HepG2 (cell line): ENCODE measurements at regions not wholly inside any gene's neighbourhood (a gene's known extent, or its start where the extent isn't known, plus 50 kb on each side); places are given as distances from the start of the nearest gene placed in this dataset.

ENCODE experiments used
- ATAC-seq: fragments of 200-7000 bp; cut with Tn5 transposase; 3 replicates; pipeline ENCODE4 v1.9.1; 2020; ENCODE audit warnings: mild to moderate bottlenecking, moderate library complexity
- BruUV-seq: library from RNA; stranded (reverse); fragments of 400-500 nt; replicated peaks from 2 replicates; lab custom pipeline; 2021; lab: Mats Ljungman, UMichigan
- CTCF ChIA-PET: fragments of 300-600 bp; formaldehyde crosslinking; extraction: SDS; loops from one replicate; lab custom pipeline; 2021; ENCODE audit warnings: low total read pairs, inconsistent platforms, low intra/inter-chr PET ratio; lab: Yijun Ruan, JAX
- POLR2A ChIA-PET: fragments of 350-600 bp; sonication (Branson Sonifier 250); formaldehyde crosslinking; loops from one replicate; lab custom pipeline; 2020; ENCODE audit warnings: antibody characterized with exemption, inconsistent platforms; lab: Yijun Ruan, JAX
- DNase-seq: peaks from one replicate; pipeline ENCODE4 v3.0.0-alpha.2; 2015; ENCODE audit warnings: low spot score
- FAIRE-seq: peaks from 3 replicates; lab custom pipeline; 2011; peaks lifted over from hg19 to GRCh38; lab: Jason Lieb, UNC
- H2AFZ ChIP-seq: one replicate; pipeline ENCODE4 v1.6.1; 2011; ENCODE audit warnings: low read length, inconsistent platforms
- H3K27ac ChIP-seq: fragments of 300-600 bp; 3 replicates; pipeline ENCODE4 v1.8.0; 2011; ENCODE audit warnings: mixed run types, mild to moderate bottlenecking, mixed read lengths, low read length, inconsistent platforms; ENCODE audit not compliant: insufficient read depth; ENCODE audit errors: extremely low read length
- H3K27me3 ChIP-seq, 2 experiments: fragments of 200-600 bp in 1 of 2; 2 replicates in 1 of 2; 3 replicates in 1 of 2; pipeline versions ENCODE4 v1.6.0 to v1.8.0; 2011; ENCODE audit warnings: low read length in 2 of 2, mild to moderate bottlenecking in 2 of 2, moderate library complexity in 2 of 2, inconsistent platforms in 1 of 2; ENCODE audit not compliant: insufficient read depth in 2 of 2, control insufficient read depth in 1 of 2
- H3K36me3 ChIP-seq, 2 experiments: fragments of 200-600 bp in 1 of 2; replicated peaks in 1 of 2; 2 replicates in 1 of 2; 3 replicates in 1 of 2; pipeline versions ENCODE4 v1.5.1 to v1.8.0; 2011; ENCODE audit warnings: low read length in 2 of 2, inconsistent platforms in 1 of 2; ENCODE audit not compliant: insufficient read depth in 2 of 2, control insufficient read depth in 1 of 2
- H3K4me1 ChIP-seq: 2 replicates; pipeline ENCODE4 v1.5.1; 2012; ENCODE audit warnings: low read length, inconsistent platforms; ENCODE audit not compliant: insufficient read depth
- H3K4me2 ChIP-seq: 2 replicates; pipeline ENCODE4 v1.6.0; 2011; ENCODE audit warnings: low read depth, low read length, inconsistent platforms
- H3K4me3 ChIP-seq, 3 experiments: fragments of 200-600 bp in 1 of 3; sonication (generic), shearing (Covaris generic) in 1 of 3; replicated peaks in 1 of 3; 2 replicates each; pipeline ENCODE4 v1.5.1; 2011 to 2016; ENCODE audit warnings: low read length in 3 of 3, inconsistent platforms in 2 of 3, low read depth in 2 of 3, mild to moderate bottlenecking in 2 of 3, control low read depth in 1 of 3, mixed read lengths in 1 of 3; ENCODE audit not compliant: insufficient read depth in 1 of 3
- H3K79me2 ChIP-seq: one replicate; pipeline ENCODE4 v1.6.1; 2011; ENCODE audit warnings: low read length, inconsistent platforms; ENCODE audit not compliant: insufficient read depth
- H3K9ac ChIP-seq: 2 replicates; pipeline ENCODE4 v1.6.0; 2011; ENCODE audit warnings: mild to moderate bottlenecking, low read depth, low read length, inconsistent platforms; ENCODE audit not compliant: insufficient read depth
- H3K9me3 ChIP-seq: 2 replicates; pipeline ENCODE4 v1.5.1; 2012; ENCODE audit warnings: mild to moderate bottlenecking, low read length
- H4K20me1 ChIP-seq: 2 replicates; pipeline ENCODE4 v1.6.0; 2011; ENCODE audit warnings: inconsistent platforms, mild to moderate bottlenecking, low read length, moderate library complexity; ENCODE audit not compliant: insufficient read depth
- ATF7 ChIP-seq, 2 experiments: fragments of 450-650 bp in 1 of 2; sonication (generic) in 1 of 2; formaldehyde crosslinking in 1 of 2; IDR thresholded peaks; 2 replicates each; pipeline versions ENCODE4 v1.4.0 to v1.6.1; 2016 to 2020; ENCODE audit warnings: antibody characterized with exemption in 1 of 2, mild to moderate bottlenecking in 1 of 2, missing genetic modification reagents in 1 of 2
- DPF2 ChIP-seq: sonication (generic); formaldehyde crosslinking; IDR thresholded peaks from 2 replicates; pipeline ENCODE4 v1.4.0; 2020; ENCODE audit warnings: mild to moderate bottlenecking, low read depth, missing genetic modification reagents, borderline replicate concordance
- KLF16 ChIP-seq, 2 experiments: sonication (generic) in 1 of 2; formaldehyde crosslinking in 1 of 2; IDR thresholded peaks; 2 replicates each; pipeline versions ENCODE4 v1.6.1 to v1.8.0; 2016 to 2023; ENCODE audit warnings: missing genetic modification reagents in 2 of 2, missing compliant biosample characterization in 1 of 2
- MLLT10 ChIP-seq: sonication (generic); formaldehyde crosslinking; IDR thresholded peaks from 2 replicates; pipeline ENCODE4 v1.4.0; 2020; ENCODE audit warnings: missing genetic modification reagents
- PRMT3 ChIP-seq: sonication (generic); formaldehyde crosslinking; IDR thresholded peaks from 2 replicates; pipeline ENCODE4 v1.8.1; 2022; ENCODE audit warnings: low read depth, mild to moderate bottlenecking, moderate library complexity, missing genetic modification reagents, borderline replicate concordance
- SOX13 ChIP-seq, 3 experiments: fragments of 450-650 bp in 1 of 3; sonication (generic) in 1 of 3; formaldehyde crosslinking in 1 of 3; IDR thresholded peaks in 2 of 3; conservative IDR thresholded peaks in 1 of 3; 2 replicates each; pipeline versions ENCODE4 v1.5.0 to v1.6.1; 2016 to 2020; ENCODE audit warnings: antibody characterized with exemption in 1 of 3, mild to moderate bottlenecking in 1 of 3, missing compliant biosample characterization in 1 of 3, missing genetic modification reagents in 1 of 3, moderate library complexity in 1 of 3
- SP4 ChIP-seq: sonication (generic); formaldehyde crosslinking; IDR thresholded peaks from 2 replicates; pipeline ENCODE4 v1.8.1; 2023; ENCODE audit warnings: mild to moderate bottlenecking, missing genetic modification reagents
- U2AF2 ChIP-seq: fragments of 200-400 bp; formaldehyde crosslinking; IDR thresholded peaks from 2 replicates; pipeline ENCODE4 v1.6.1; 2017; ENCODE audit warnings: low read depth, mild to moderate bottlenecking, low read length
- WGBS: methylation state at CpG from one replicate; pipeline ENCODE4 v1.1.6; 2017; ENCODE audit warnings: low lambda C conversion rate; 5-methylcytosine and 5-hydroxymethylcytosine counted together
- in situ Hi-C: cut with HindIII; loops from 2 replicates; pipeline ENCODE4 v1.10.0; 2017; ENCODE audit warnings: low pct_unique_long_range_greater_than_20kb; ENCODE audit not compliant: extremely low pct_ligation_motif_present
- intact Hi-C: fragments of 100-400 bp; cut with micrococcal nuclease; formaldehyde crosslinking; loops from one replicate; pipeline ENCODE4 v1.10.0; 2022; ENCODE audit not compliant: unreplicated experiment
- TF ChIP-seq, protein P1 (sequence below), 2 experiments: IDR thresholded peaks; 2 replicates each; pipeline ENCODE4 v1.6.1; 2011 to 2012; ENCODE audit warnings: low read length in 2 of 2, borderline replicate concordance in 1 of 2, low read depth in 1 of 2, mild to moderate bottlenecking in 1 of 2, moderate library complexity in 1 of 2
- TF ChIP-seq, protein P2 (sequence below): sonication (generic); formaldehyde crosslinking; IDR thresholded peaks from 2 replicates; pipeline ENCODE4 v1.4.0; 2020; ENCODE audit warnings: missing genetic modification reagents, borderline replicate concordance
- TF ChIP-seq, protein P3 (sequence below): sonication (generic); formaldehyde crosslinking; IDR thresholded peaks from 2 replicates; pipeline ENCODE4 v1.8.1; 2023; ENCODE audit warnings: mild to moderate bottlenecking, missing genetic modification reagents, borderline replicate concordance

DNA sequence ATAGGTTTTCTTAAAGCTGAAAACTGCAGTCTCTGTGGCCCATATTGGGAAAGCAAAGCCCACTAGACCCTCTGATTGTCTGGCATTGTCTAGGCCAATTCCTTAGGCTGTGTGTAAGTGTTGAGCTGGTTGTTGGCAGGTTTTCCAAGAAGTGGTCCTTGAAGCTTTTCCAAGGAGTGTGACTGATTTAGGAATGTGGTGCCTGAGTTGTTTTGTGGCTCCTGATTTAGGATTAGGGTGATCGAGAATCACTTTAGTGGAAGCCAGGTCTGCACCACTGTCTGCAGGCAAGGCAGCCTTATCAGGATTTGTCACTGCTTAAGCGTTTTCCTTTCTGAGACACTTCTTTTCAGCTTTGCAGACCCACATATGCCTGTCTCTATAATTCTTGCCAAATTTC lies 339.0 kb upstream of the DDX53 start:
- Histone ChIP-seq H3K4me2 (no peak overlapping the region), H3K4me1 (no peaks in the 10 kb centered on the region), H4K20me1 (no peaks in the 10 kb centered on the region), H3K27me3 (no peaks in the 10 kb centered on the region), H3K79me2 (no peaks in the 10 kb centered on the region), H3K4me3 (no peak overlapping the region), H3K9me3 (no peaks in the 10 kb centered on the region), H2AFZ (no peak overlapping the region), H3K36me3 (no peaks in the 10 kb centered on the region), H3K27ac (no peak overlapping the region), H3K9ac (no peak overlapping the region)
- BruUV-seq = no TSS peak
- WGBS = 0% methylated on average over 1 of the region's 2 CpGs
- ATAC-seq (no peak), FAIRE-seq (no peak), DNase-seq (no peak)
- intact Hi-C loops = no loop called here
- TF ChIP-seq, protein P1, sequence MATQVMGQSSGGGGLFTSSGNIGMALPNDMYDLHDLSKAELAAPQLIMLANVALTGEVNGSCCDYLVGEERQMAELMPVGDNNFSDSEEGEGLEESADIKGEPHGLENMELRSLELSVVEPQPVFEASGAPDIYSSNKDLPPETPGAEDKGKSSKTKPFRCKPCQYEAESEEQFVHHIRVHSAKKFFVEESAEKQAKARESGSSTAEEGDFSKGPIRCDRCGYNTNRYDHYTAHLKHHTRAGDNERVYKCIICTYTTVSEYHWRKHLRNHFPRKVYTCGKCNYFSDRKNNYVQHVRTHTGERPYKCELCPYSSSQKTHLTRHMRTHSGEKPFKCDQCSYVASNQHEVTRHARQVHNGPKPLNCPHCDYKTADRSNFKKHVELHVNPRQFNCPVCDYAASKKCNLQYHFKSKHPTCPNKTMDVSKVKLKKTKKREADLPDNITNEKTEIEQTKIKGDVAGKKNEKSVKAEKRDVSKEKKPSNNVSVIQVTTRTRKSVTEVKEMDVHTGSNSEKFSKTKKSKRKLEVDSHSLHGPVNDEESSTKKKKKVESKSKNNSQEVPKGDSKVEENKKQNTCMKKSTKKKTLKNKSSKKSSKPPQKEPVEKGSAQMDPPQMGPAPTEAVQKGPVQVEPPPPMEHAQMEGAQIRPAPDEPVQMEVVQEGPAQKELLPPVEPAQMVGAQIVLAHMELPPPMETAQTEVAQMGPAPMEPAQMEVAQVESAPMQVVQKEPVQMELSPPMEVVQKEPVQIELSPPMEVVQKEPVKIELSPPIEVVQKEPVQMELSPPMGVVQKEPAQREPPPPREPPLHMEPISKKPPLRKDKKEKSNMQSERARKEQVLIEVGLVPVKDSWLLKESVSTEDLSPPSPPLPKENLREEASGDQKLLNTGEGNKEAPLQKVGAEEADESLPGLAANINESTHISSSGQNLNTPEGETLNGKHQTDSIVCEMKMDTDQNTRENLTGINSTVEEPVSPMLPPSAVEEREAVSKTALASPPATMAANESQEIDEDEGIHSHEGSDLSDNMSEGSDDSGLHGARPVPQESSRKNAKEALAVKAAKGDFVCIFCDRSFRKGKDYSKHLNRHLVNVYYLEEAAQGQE (IDR thresholded peaks at IDR 0.05; ENCODE audit: borderline replicate concordance in 1 of 2, low read depth in 1 of 2, low read length in 2 of 2) = no peak
- TF ChIP-seq ATF7 (IDR thresholded peaks at IDR 0.05) (no peak), ATF7 (CRISPR knock-in tag; IDR thresholded peaks at IDR 0.05) (no peak), U2AF2 (no peak), KLF16 (CRISPR knock-in tag; IDR thresholded peaks at IDR 0.05) (no peak), PRMT3 (CRISPR knock-in tag) (no peak), SP4 (CRISPR knock-in tag) (no peak), MLLT10 (no peak), DPF2 (CRISPR knock-in tag) (no peak), SOX13 (IDR thresholded peaks at IDR 0.05) (no peak), SOX13 (CRISPR knock-in tag; conservative IDR thresholded peaks at IDR 0.05 in 1 of 2, IDR thresholded peaks at IDR 0.05 in 1 of 2) (no peak)
- TF ChIP-seq, protein P2, sequence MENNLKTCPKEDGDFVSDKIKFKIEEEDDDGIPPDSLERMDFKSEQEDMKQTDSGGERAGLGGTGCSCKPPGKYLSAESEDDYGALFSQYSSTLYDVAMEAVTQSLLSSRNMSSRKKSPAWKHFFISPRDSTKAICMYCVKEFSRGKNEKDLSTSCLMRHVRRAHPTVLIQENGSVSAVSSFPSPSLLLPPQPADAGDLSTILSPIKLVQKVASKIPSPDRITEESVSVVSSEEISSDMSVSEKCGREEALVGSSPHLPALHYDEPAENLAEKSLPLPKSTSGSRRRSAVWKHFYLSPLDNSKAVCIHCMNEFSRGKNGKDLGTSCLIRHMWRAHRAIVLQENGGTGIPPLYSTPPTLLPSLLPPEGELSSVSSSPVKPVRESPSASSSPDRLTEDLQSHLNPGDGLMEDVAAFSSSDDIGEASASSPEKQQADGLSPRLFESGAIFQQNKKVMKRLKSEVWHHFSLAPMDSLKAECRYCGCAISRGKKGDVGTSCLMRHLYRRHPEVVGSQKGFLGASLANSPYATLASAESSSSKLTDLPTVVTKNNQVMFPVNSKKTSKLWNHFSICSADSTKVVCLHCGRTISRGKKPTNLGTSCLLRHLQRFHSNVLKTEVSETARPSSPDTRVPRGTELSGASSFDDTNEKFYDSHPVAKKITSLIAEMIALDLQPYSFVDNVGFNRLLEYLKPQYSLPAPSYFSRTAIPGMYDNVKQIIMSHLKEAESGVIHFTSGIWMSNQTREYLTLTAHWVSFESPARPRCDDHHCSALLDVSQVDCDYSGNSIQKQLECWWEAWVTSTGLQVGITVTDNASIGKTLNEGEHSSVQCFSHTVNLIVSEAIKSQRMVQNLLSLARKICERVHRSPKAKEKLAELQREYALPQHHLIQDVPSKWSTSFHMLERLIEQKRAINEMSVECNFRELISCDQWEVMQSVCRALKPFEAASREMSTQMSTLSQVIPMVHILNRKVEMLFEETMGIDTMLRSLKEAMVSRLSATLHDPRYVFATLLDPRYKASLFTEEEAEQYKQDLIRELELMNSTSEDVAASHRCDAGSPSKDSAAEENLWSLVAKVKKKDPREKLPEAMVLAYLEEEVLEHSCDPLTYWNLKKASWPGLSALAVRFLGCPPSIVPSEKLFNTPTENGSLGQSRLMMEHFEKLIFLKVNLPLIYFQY (CRISPR knock-in tag) = no peak
- TF ChIP-seq, protein P3, sequence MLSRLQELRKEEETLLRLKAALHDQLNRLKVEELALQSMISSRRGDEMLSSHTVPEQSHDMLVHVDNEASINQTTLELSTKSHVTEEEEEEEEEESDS = no peak
- ChIA-PET CTCF (no interaction called here), POLR2A (no interaction called here)
- in situ Hi-C loops = no loop called here
